ENCODE measurements at regions not wholly inside any gene's neighbourhood (a gene's known extent, or its start where the extent isn't known, plus 50 kb on each side); places are given as distances from the start of the nearest gene placed in this dataset.

- no peak for DNase-seq
Measured at GRCh38 chr17:79468183-79468944, 142.5 kb downstream of the RBFOX3 start.

- no peak for DNase-seq
Measured at GRCh38 chr17:79466562-79467350, 144.1 kb downstream of the RBFOX3 start.

GRCh38 chr17:79465681-79466025, 145.2 kb downstream of the RBFOX3 start:
- DNase-seq, result no peak

GRCh38 chr17:79465011-79465680, 145.7 kb downstream of the RBFOX3 start:
- no peak for DNase-seq

GRCh38 chr17:79464318-79465010, 146.4 kb downstream of the RBFOX3 start:
- no peak for DNase-seq

- DNase-seq, result no peak
Measured at GRCh38 chr17:79463421-79464317, 147.2 kb downstream of the RBFOX3 start.

- DNase-seq, result no peak
Measured at GRCh38 chr17:79461041-79461440, 149.8 kb downstream of the RBFOX3 start.

- DNase-seq, result no peak
Measured at GRCh38 chr17:79459846-79460245, 151.0 kb downstream of the RBFOX3 start.

- DNase-seq, result no peak
Measured at GRCh38 chr17:79459003-79459655, 151.7 kb downstream of the RBFOX3 start.

- no peak for DNase-seq
Measured at GRCh38 chr17:79458356-79458755, 152.5 kb downstream of the RBFOX3 start.

- no peak for DNase-seq
Measured at GRCh38 chr17:79457889-79458288, 153.0 kb downstream of the RBFOX3 start.

- no peak for DNase-seq
Measured at GRCh38 chr17:79457376-79457775, 153.5 kb downstream of the RBFOX3 start.

GRCh38 chr17:79455636-79456035, 155.2 kb downstream of the RBFOX3 start:
- DNase-seq, result no peak

GRCh38 chr17:79454826-79455225, 156.0 kb downstream of the RBFOX3 start:
- DNase-seq, result no peak

GRCh38 chr17:79453481-79453880, 157.4 kb downstream of the RBFOX3 start:
- no peak for DNase-seq

- no peak for DNase-seq
Measured at GRCh38 chr17:79452706-79453105, 158.1 kb downstream of the RBFOX3 start.

GRCh38 chr17:79451167-79451566, 159.7 kb downstream of the RBFOX3 start:
- DNase-seq, result no peak

GRCh38 chr17:79446399-79447009, 164.3 kb downstream of the RBFOX3 start:
- DNase-seq, result no peak

GRCh38 chr17:79444198-79444597, 166.7 kb downstream of the RBFOX3 start:
- no peak for DNase-seq

GRCh38 chr17:79443026-79443425, 167.8 kb downstream of the RBFOX3 start:
- no peak for DNase-seq
